WTC11 (cell line): ENCODE measurements at regions not wholly inside any gene's neighbourhood (a gene's known extent, or its start where the extent isn't known, plus 50 kb on each side); places are given as distances from the start of the nearest gene placed in this dataset.

Experiments used
- ATAC-seq: fragments of 200-7000 bp; cut with Tn5 transposase; 2 replicates; pipeline ENCODE4 v1.10.0; 2021; ENCODE audit warnings: mild to moderate bottlenecking, moderate library complexity
- CTCF ChIA-PET: fragments of 300-600 bp; sonication (Branson Sonifier 250); formaldehyde crosslinking; loops from one replicate; lab custom pipeline; 2021; ENCODE audit warnings: antibody characterized with exemption; lab: Charles Lee
- POLR2A ChIA-PET: fragments of 350-600 bp; sonication (Branson Sonifier 250); formaldehyde crosslinking; loops from one replicate; lab custom pipeline; 2021; ENCODE audit warnings: antibody characterized with exemption; lab: Charles Lee
- DNase-seq: peaks from one replicate; pipeline ENCODE4 v3.0.0; 2021; ENCODE audit warnings: low spot score
- H3K27ac Mint-ChIP-seq: 2 replicates; pipeline ENCODE4 v1.8.0; 2021; ENCODE audit warnings: mixed read lengths
- H3K27me3 Mint-ChIP-seq: 2 replicates; pipeline ENCODE4 v1.8.0; 2021; ENCODE audit warnings: low read depth, mild to moderate bottlenecking, moderate library complexity, mixed read lengths
- H3K36me3 Mint-ChIP-seq: 2 replicates; pipeline ENCODE4 v1.8.0; 2021; ENCODE audit warnings: mixed read lengths
- H3K4me1 Mint-ChIP-seq: 2 replicates; pipeline ENCODE4 v1.8.0; 2022; ENCODE audit warnings: mixed read lengths
- H3K4me3 Mint-ChIP-seq: 2 replicates; pipeline ENCODE4 v1.8.0; 2021; ENCODE audit warnings: mild to moderate bottlenecking, moderate library complexity, mixed read lengths
- H3K9me3 Mint-ChIP-seq: 2 replicates; pipeline ENCODE4 v1.8.0; 2021; ENCODE audit warnings: mixed read lengths
- ATF6 ChIP-seq: sonication (generic); formaldehyde crosslinking; IDR thresholded peaks from 2 replicates; pipeline ENCODE4 v1.8.1; 2023; ENCODE audit warnings: mild to moderate bottlenecking, missing genetic modification reagents
- CREB1 ChIP-seq: sonication (generic); formaldehyde crosslinking; IDR thresholded peaks from 2 replicates; pipeline ENCODE4 v1.8.0; 2023; ENCODE audit warnings: mild to moderate bottlenecking, missing genetic modification reagents
- E2F4 ChIP-seq: sonication (generic); formaldehyde crosslinking; IDR thresholded peaks from 2 replicates; pipeline ENCODE4 v1.8.1; 2022; ENCODE audit warnings: low read depth, mild to moderate bottlenecking, moderate library complexity, missing genetic modification reagents, borderline replicate concordance
- ESRRA ChIP-seq: sonication (generic); formaldehyde crosslinking; IDR thresholded peaks from 2 replicates; pipeline ENCODE4 v1.8.1; 2022; ENCODE audit warnings: mild to moderate bottlenecking, missing genetic modification reagents, borderline replicate concordance
- FOXP4 ChIP-seq: sonication (generic); formaldehyde crosslinking; IDR thresholded peaks from 2 replicates; pipeline ENCODE4 v1.8.0; 2022; ENCODE audit warnings: mild to moderate bottlenecking, missing genetic modification reagents
- GRHL2 ChIP-seq: fragments of 250-450 bp; sonication (Bioruptor Pico); IDR thresholded peaks from 2 replicates; pipeline ENCODE4 v1.8.0; 2022; ENCODE audit warnings: mild to moderate bottlenecking, moderate library complexity; ENCODE audit not compliant: insufficient replicate concordance, severe bottlenecking
- HMGXB4 ChIP-seq: sonication (generic); formaldehyde crosslinking; IDR thresholded peaks from 2 replicates; pipeline ENCODE4 v1.8.1; 2023; ENCODE audit warnings: mild to moderate bottlenecking, moderate library complexity, missing genetic modification reagents
- NFYB ChIP-seq: sonication (generic); formaldehyde crosslinking; conservative IDR thresholded peaks from 2 replicates; pipeline ENCODE4 v1.8.0; 2022; ENCODE audit warnings: low read depth, missing genetic modification reagents
- NR2C2 ChIP-seq: sonication (generic); formaldehyde crosslinking; IDR thresholded peaks from 2 replicates; pipeline ENCODE4 v1.8.0; 2022; ENCODE audit warnings: mild to moderate bottlenecking, missing genetic modification reagents
- OVOL2 ChIP-seq: fragments of 250-450 bp; sonication (Bioruptor Pico); IDR thresholded peaks from 2 replicates; pipeline ENCODE4 v1.9.0; 2021; ENCODE audit warnings: mild to moderate bottlenecking, borderline replicate concordance
- SMAD4 ChIP-seq: sonication (generic); formaldehyde crosslinking; IDR thresholded peaks from 2 replicates; pipeline ENCODE4 v1.8.0; 2022; ENCODE audit warnings: mild to moderate bottlenecking, missing genetic modification reagents
- TEAD1 ChIP-seq: sonication (generic); formaldehyde crosslinking; IDR thresholded peaks from 2 replicates; pipeline ENCODE4 v1.8.0; 2022; ENCODE audit warnings: mild to moderate bottlenecking, missing genetic modification reagents
- ZBTB43 ChIP-seq: sonication (generic); formaldehyde crosslinking; IDR thresholded peaks from 2 replicates; pipeline ENCODE4 v1.8.1; 2023; ENCODE audit warnings: mild to moderate bottlenecking, missing genetic modification reagents
- ZNF121 ChIP-seq: sonication (generic); formaldehyde crosslinking; IDR thresholded peaks from 2 replicates; pipeline ENCODE4 v1.8.0; 2023; ENCODE audit warnings: missing genetic modification reagents
- ZNF317 ChIP-seq: sonication (generic); formaldehyde crosslinking; IDR thresholded peaks from 2 replicates; pipeline ENCODE4 v1.8.1; 2023; ENCODE audit warnings: low read depth, mild to moderate bottlenecking, moderate library complexity, missing genetic modification reagents, borderline replicate concordance
- ZNF416 ChIP-seq: fragments of 250-450 bp; sonication (Bioruptor Pico); IDR thresholded peaks from 2 replicates; pipeline ENCODE4 v1.9.0; 2021; ENCODE audit warnings: mild to moderate bottlenecking, inconsistent platforms
- ZNF671 ChIP-seq: fragments of 250-450 bp; sonication (Bioruptor Pico); IDR thresholded peaks from 2 replicates; pipeline ENCODE4 v1.8.0; 2021; ENCODE audit warnings: mild to moderate bottlenecking

GRCh38 chrX:127596882-127597281 lies 455.3 kb downstream of the ACTRT1 start:
- no peak for TF ChIP-seq ZNF317
- TF ChIP-seq FOXP4 = no peak
- no peak for TF ChIP-seq CREB1 (CRISPR knock-in tag)
- no peak for TF ChIP-seq ZBTB43 (CRISPR knock-in tag)
- no peak for TF ChIP-seq E2F4
- no peak for TF ChIP-seq ATF6 (CRISPR knock-in tag)
- TF ChIP-seq, all 79 proteins: peak for 0
- Mint-ChIP-seq H3K4me1 (peaks cover 3% of the 10 kb centered on the region; the same call in 1 of the 2 replicates), H3K4me3 (no peak overlapping the region), H3K27ac (no peak overlapping the region), H3K36me3 (no peaks in the 10 kb centered on the region), H3K27me3 (peaks cover 6% of the 10 kb centered on the region; the same call in 1 of the 2 replicates), H3K9me3 (no peaks in the 10 kb centered on the region)
- DNase-seq (no peak), ATAC-seq (no peak)
- POLR2A ChIA-PET = no interaction called here
- CTCF ChIA-PET = no interaction called here

GRCh38 chrX:127578395-127578794 lies 473.8 kb downstream of the ACTRT1 start:
- H3K9me3 Mint-ChIP-seq = peaks cover 19% of the 10 kb centered on the region
- H3K27ac Mint-ChIP-seq = no peak overlapping the region
- H3K4me3 Mint-ChIP-seq = no peak overlapping the region
- peaks cover 7% of the 10 kb centered on the region for H3K36me3 Mint-ChIP-seq
- TF ChIP-seq CREB1 (CRISPR knock-in tag) (no peak), ZNF416 (no peak), ESRRA (CRISPR knock-in tag) (no peak), ZNF121 (no peak), HMGXB4 (no peak), NFYB (CRISPR knock-in tag) (no peak), ZNF671 (CRISPR knock-in tag) (no peak), SMAD4 (CRISPR knock-in tag) (no peak), GRHL2 (CRISPR knock-in tag) (no peak), OVOL2 (CRISPR knock-in tag) (no peak), NR2C2 (CRISPR knock-in tag) (no peak), TEAD1 (no peak)
- no peak for ATAC-seq
- ChIA-PET CTCF (no interaction called here), POLR2A (no interaction called here)
- no peak for DNase-seq
- no peaks in the 10 kb centered on the region for H3K4me1 Mint-ChIP-seq
- H3K27me3 Mint-ChIP-seq = no peaks in the 10 kb centered on the region; the same call in 1 of the 2 replicates
